AG10803 (cell line): ENCODE measurements at regions not wholly inside any gene's neighbourhood (a gene's known extent, or its start where the extent isn't known, plus 50 kb on each side); places are given as distances from the start of the nearest gene placed in this dataset.

ENCODE experiments used
- DNase-seq: peaks from one replicate; pipeline ENCODE4 v3.0.0; 2010; ENCODE audit warnings: low read depth
- H3K4me3 ChIP-seq: 2 replicates; pipeline ENCODE4 v1.5.1; 2011; ENCODE audit warnings: mild to moderate bottlenecking, low read length, control low read depth
- CTCF ChIP-seq: conservative IDR thresholded peaks from 2 replicates; pipeline ENCODE4 v1.5.1; 2011; ENCODE audit warnings: mild to moderate bottlenecking, low read length, control low read depth, inconsistent platforms

- no peak for TF ChIP-seq CTCF
- no peak overlapping the region for H3K4me3 ChIP-seq
- no peak for DNase-seq
Measured at GRCh38 chr10:76721891-76722505, 915.6 kb downstream of the KCNMA1 start.

GRCh38 chr10:76719006-76719405, 918.6 kb downstream of the KCNMA1 start:
- TF ChIP-seq CTCF = no peak
- H3K4me3 ChIP-seq = no peak overlapping the region
- DNase-seq = no peak

- DNase-seq = peak; percentile 49
- TF ChIP-seq CTCF = no peak
- no peak overlapping the region for H3K4me3 ChIP-seq
Measured at GRCh38 chr10:76717141-76717540, 920.5 kb downstream of the KCNMA1 start.

GRCh38 chr10:76711222-76711997, 926.2 kb downstream of the KCNMA1 start:
- H3K4me3 ChIP-seq = no peak overlapping the region
- no peak for DNase-seq
- TF ChIP-seq CTCF = no peak

GRCh38 chr10:76700241-76700640, 937.4 kb downstream of the KCNMA1 start:
- H3K4me3 ChIP-seq = no peak overlapping the region
- DNase-seq = no peak
- TF ChIP-seq CTCF = no peak

GRCh38 chr10:76697923-76698322, 939.7 kb downstream of the KCNMA1 start:
- no peak overlapping the region for H3K4me3 ChIP-seq
- DNase-seq = no peak

More at GRCh38 chr10:76697923-76698322, 939.7 kb downstream of the KCNMA1 start:
- TF ChIP-seq CTCF = 0 out of 2 replicates have a peak, but pooled peaks have one; percentile 5
